Large intestine (tissue), 3 donors: ENCODE measurements at regions not wholly inside any gene's neighbourhood (a gene's known extent, or its start where the extent isn't known, plus 50 kb on each side); places are given as distances from the start of the nearest gene placed in this dataset.

Experiments used
- DNase-seq, 2 donors: peaks; one replicate each; pipeline versions ENCODE4 v3.0.0 to v3.0.0-alpha.2; 2013
- H3K27ac ChIP-seq: one replicate; pipeline ENCODE4 v1.5.1; 2013; ENCODE audit warnings: low read length
- H3K27me3 ChIP-seq: 2 replicates; pipeline ENCODE4 v1.6.1; 2013; ENCODE audit warnings: low read length; ENCODE audit not compliant: control insufficient read depth, insufficient read depth
- H3K36me3 ChIP-seq: 2 replicates; pipeline ENCODE4 v1.6.1; 2013; ENCODE audit warnings: low read length; ENCODE audit not compliant: control insufficient read depth, insufficient read depth
- H3K4me1 ChIP-seq: one replicate; pipeline ENCODE4 v1.6.1; 2013; ENCODE audit warnings: low read length; ENCODE audit not compliant: control insufficient read depth, insufficient read depth
- H3K4me3 ChIP-seq: one replicate; pipeline ENCODE4 v1.5.1; 2013; ENCODE audit warnings: low read length
- H3K9me3 ChIP-seq: one replicate; pipeline ENCODE4 v1.6.1; 2013; ENCODE audit warnings: mild to moderate bottlenecking, low read depth, low read length, moderate library complexity; ENCODE audit not compliant: control insufficient read depth
- whole genome bisulfite sequencing: methylation state at CpG from one replicate; pipeline ENCODE4 v1.1.5; 2013; ENCODE audit warnings: low lambda C conversion rate; ENCODE audit not compliant: insufficient coverage; 5-methylcytosine and 5-hydroxymethylcytosine counted together

- DNase-seq, result no peak
- peaks cover 26% of the 10 kb centered on the region for H3K27me3 ChIP-seq
- no peaks in the 10 kb centered on the region for H3K36me3 ChIP-seq
- no peak overlapping the region for H3K4me3 ChIP-seq
- H3K4me1 ChIP-seq, result peaks cover 68% of the 10 kb centered on the region
- no peak overlapping the region for H3K27ac ChIP-seq
- no peaks in the 10 kb centered on the region for H3K9me3 ChIP-seq
- no CpG with 5 or more reads among the region's 19 CpGs for WGBS
Observed at GRCh38 chr14:100667656-100668055, 59.0 kb upstream of the DLK1 start.

GRCh38 chr14:100668352-100668751 lies 58.3 kb upstream of the DLK1 start:
- H3K27me3 ChIP-seq, result peaks cover 32% of the 10 kb centered on the region
- DNase-seq, result peak in 1 of 2 donors; percentile 66
- no CpG with 5 or more reads among the region's 6 CpGs for WGBS

GRCh38 chr14:100669011-100669412 lies 57.7 kb upstream of the DLK1 start:
- H3K4me1 ChIP-seq, result peaks cover 79% of the 10 kb centered on the region
- no peak overlapping the region for H3K4me3 ChIP-seq
- no CpG with 5 or more reads among the region's 9 CpGs for WGBS
- H3K36me3 ChIP-seq, result no peaks in the 10 kb centered on the region
- DNase-seq, result no peak
- peaks cover 38% of the 10 kb centered on the region for H3K27me3 ChIP-seq
- peak overlapping the region; percentile 19 for H3K27ac ChIP-seq
- no peaks in the 10 kb centered on the region for H3K9me3 ChIP-seq

More at GRCh38 chr14:100668352-100668751, 58.3 kb upstream of the DLK1 start:
- Histone ChIP-seq H3K9me3 (no peaks in the 10 kb centered on the region), H3K27ac (no peak overlapping the region), H3K36me3 (no peaks in the 10 kb centered on the region), H3K4me3 (no peak overlapping the region), H3K4me1 (peaks cover 75% of the 10 kb centered on the region)

- Histone ChIP-seq H3K27ac (peak overlapping the region; percentile 19), H3K36me3 (no peaks in the 10 kb centered on the region), H3K4me3 (no peak overlapping the region), H3K27me3 (peaks cover 40% of the 10 kb centered on the region), H3K4me1 (peaks cover 76% of the 10 kb centered on the region), H3K9me3 (no peaks in the 10 kb centered on the region)
- DNase-seq, result peak; percentile 57 to 70
- no CpG with 5 or more reads among the region's 13 CpGs for WGBS
Observed at GRCh38 chr14:100669468-100669867, 57.2 kb upstream of the DLK1 start.

- Histone ChIP-seq H3K4me1 (peaks cover 71% of the 10 kb centered on the region), H3K36me3 (no peaks in the 10 kb centered on the region), H3K4me3 (no peak overlapping the region), H3K27ac (no peak overlapping the region), H3K27me3 (peaks cover 43% of the 10 kb centered on the region), H3K9me3 (no peaks in the 10 kb centered on the region)
- peak in 1 of 2 donors; percentile 55 for DNase-seq
- no CpG with 5 or more reads among the region's 11 CpGs for WGBS
Observed at GRCh38 chr14:100670017-100670752, 56.5 kb upstream of the DLK1 start.

GRCh38 chr14:100670753-100671049 lies 56.0 kb upstream of the DLK1 start:
- WGBS, result 20% methylated on average over 1 of the region's 7 CpGs
- peaks cover 43% of the 10 kb centered on the region for H3K27me3 ChIP-seq
- H3K4me1 ChIP-seq, result peaks cover 66% of the 10 kb centered on the region
- DNase-seq, result no peak
- no peak overlapping the region for H3K4me3 ChIP-seq
- no peaks in the 10 kb centered on the region for H3K36me3 ChIP-seq
- H3K27ac ChIP-seq, result no peak overlapping the region
- no peaks in the 10 kb centered on the region for H3K9me3 ChIP-seq

GRCh38 chr14:100671386-100671901 lies 55.2 kb upstream of the DLK1 start:
- DNase-seq, result no peak
- H3K36me3 ChIP-seq, result no peaks in the 10 kb centered on the region
- H3K9me3 ChIP-seq, result no peaks in the 10 kb centered on the region
- peaks cover 43% of the 10 kb centered on the region for H3K27me3 ChIP-seq
- no peak overlapping the region for H3K4me3 ChIP-seq
- no peak overlapping the region for H3K27ac ChIP-seq
- H3K4me1 ChIP-seq, result peaks cover 63% of the 10 kb centered on the region
- WGBS, result no CpG with 5 or more reads among the region's 6 CpGs

GRCh38 chr14:100671906-100672305 lies 54.8 kb upstream of the DLK1 start:
- no peak for DNase-seq
- peaks cover 62% of the 10 kb centered on the region for H3K4me1 ChIP-seq
- 60% methylated on average over 1 of the region's 5 CpGs for WGBS
- H3K4me3 ChIP-seq, result no peak overlapping the region
- no peaks in the 10 kb centered on the region for H3K36me3 ChIP-seq
- no peaks in the 10 kb centered on the region for H3K9me3 ChIP-seq
- H3K27me3 ChIP-seq, result peaks cover 43% of the 10 kb centered on the region
- no peak overlapping the region for H3K27ac ChIP-seq

GRCh38 chr14:100673085-100673806 lies 53.4 kb upstream of the DLK1 start:
- Histone ChIP-seq H3K9me3 (peaks cover 9% of the 10 kb centered on the region), H3K4me3 (no peak overlapping the region), H3K27ac (peak overlapping the region; percentile 32), H3K4me1 (peaks cover 63% of the 10 kb centered on the region), H3K36me3 (no peaks in the 10 kb centered on the region), H3K27me3 (peaks cover 43% of the 10 kb centered on the region)
- peak; percentile 72 to 91 for DNase-seq
- WGBS, result no CpG with 5 or more reads among the region's 22 CpGs

GRCh38 chr14:100673807-100674154 lies 52.9 kb upstream of the DLK1 start:
- Histone ChIP-seq H3K27ac (no peak overlapping the region), H3K36me3 (no peaks in the 10 kb centered on the region), H3K27me3 (peaks cover 43% of the 10 kb centered on the region), H3K4me3 (no peak overlapping the region), H3K4me1 (peaks cover 63% of the 10 kb centered on the region), H3K9me3 (peaks cover 9% of the 10 kb centered on the region)
- no CpG with 5 or more reads among the region's 3 CpGs for WGBS
- no peak for DNase-seq
